ENCODE measurements at regions not wholly inside any gene's neighbourhood (a gene's known extent, or its start where the extent isn't known, plus 50 kb on each side); places are given as distances from the start of the nearest gene placed in this dataset.

DNA sequence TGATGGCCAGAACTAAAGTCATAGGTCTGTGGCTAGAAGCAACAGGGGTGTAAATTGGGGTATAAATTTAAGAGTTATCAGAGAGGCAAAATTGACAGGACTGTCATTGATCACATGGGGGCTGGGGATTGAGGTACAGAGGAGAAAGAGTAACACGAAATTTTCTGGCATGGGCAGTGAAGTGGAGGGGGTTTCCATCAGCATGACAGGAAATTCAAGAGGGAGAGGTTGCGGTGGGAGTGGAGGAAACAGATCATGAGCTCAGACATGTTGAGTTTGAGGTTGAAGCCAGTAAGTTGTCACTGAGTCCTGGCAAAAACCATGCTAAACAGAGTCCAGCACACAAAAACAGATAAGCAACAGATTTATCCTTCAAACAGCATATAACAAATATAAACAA is 192.1 kb upstream of the TSC22D1 start:
- TF ChIP-seq CTCF (IDR thresholded peaks at IDR 0.05) = no peak
- no peak for TF ChIP-seq POLR2A (IDR thresholded peaks at IDR 0.05)

Data from testis (tissue), 2 donors.